K562 (cell line): ENCODE measurements at regions not wholly inside any gene's neighbourhood (a gene's known extent, or its start where the extent isn't known, plus 50 kb on each side); places are given as distances from the start of the nearest gene placed in this dataset.
A peak's percentile ranks its signal among the peaks of the same experiment; 100 is the strongest.

ENCODE experiments used
- CHD4 ChIP-seq: fragments of 200-600 bp; sonication (generic); IDR thresholded peaks from 3 replicates; pipeline ENCODE4 v1.6.1; 2012; ENCODE audit warnings: low read depth, mild to moderate bottlenecking, mixed read lengths, low read length, inconsistent platforms; ENCODE audit not compliant: insufficient read depth, insufficient replicate concordance, poor library complexity, severe bottlenecking
- CTCF ChIP-seq, 3 experiments: IDR thresholded peaks in 2 of 3; conservative IDR thresholded peaks in 1 of 3; 2 replicates each; pipeline ENCODE4 v1.5.1; 2011 to 2012; ENCODE audit warnings: low read length in 3 of 3, mild to moderate bottlenecking in 3 of 3, control low read depth in 2 of 3, improper control_type of control experiment in 1 of 3, inconsistent platforms in 1 of 3, low read depth in 1 of 3, mixed read lengths in 1 of 3, moderate library complexity in 1 of 3; ENCODE audit not compliant: insufficient read depth in 2 of 3
- IFI16 ChIP-seq: fragments of 250-450 bp; sonication (Bioruptor Pico); IDR thresholded peaks from 2 replicates; pipeline ENCODE4 v2.1.2; 2022; ENCODE audit warnings: mild to moderate bottlenecking, inconsistent platforms
- KLF1 ChIP-seq: fragments of 450-650 bp; IDR thresholded peaks from 2 replicates; pipeline ENCODE4 v1.6.1; 2016; ENCODE audit warnings: missing genetic modification characterization, missing compliant biosample characterization
- MNT ChIP-seq, 2 experiments: fragments of 450-650 bp; conservative IDR thresholded peaks; 2 replicates each; pipeline ENCODE4 v1.6.1; 2017; ENCODE audit warnings: mild to moderate bottlenecking in 2 of 2, moderate library complexity in 2 of 2
- NR2C2 ChIP-seq, 2 experiments: fragments of 200-800 bp in 1 of 2; sonication (Bioruptor generic) in 1 of 2; sonication (generic) in 1 of 2; formaldehyde crosslinking in 1 of 2; IDR thresholded peaks; 2 replicates each; pipeline versions ENCODE4 v1.6.1 to v1.8.0; 2016 to 2022; ENCODE audit warnings: mild to moderate bottlenecking in 1 of 2, missing compliant biosample characterization in 1 of 2, missing genetic modification characterization in 1 of 2, missing genetic modification reagents in 1 of 2
- NR4A1 ChIP-seq, 2 experiments: fragments of 250-450 bp in 1 of 2; fragments of 450-650 bp in 1 of 2; sonication (Bioruptor Pico) in 1 of 2; IDR thresholded peaks; 2 replicates each; pipeline versions ENCODE4 v1.4.0 to v1.6.1; 2016 to 2020; ENCODE audit warnings: mild to moderate bottlenecking in 2 of 2, missing compliant biosample characterization in 1 of 2, missing genetic modification characterization in 1 of 2, moderate library complexity in 1 of 2
- PHF8 ChIP-seq: fragments of 200-600 bp; sonication (generic); IDR thresholded peaks from 2 replicates; pipeline ENCODE4 v1.6.1; 2012; ENCODE audit warnings: mixed run types, mild to moderate bottlenecking, inconsistent platforms, low read length, moderate library complexity, borderline replicate concordance
- RAD51 ChIP-seq: fragments of 450-650 bp; IDR thresholded peaks from 2 replicates; pipeline ENCODE4 v1.7.1; 2016; ENCODE audit warnings: low read depth, mild to moderate bottlenecking, borderline replicate concordance
- RFX7 ChIP-seq: fragments of 250-450 bp; sonication (Bioruptor Pico); IDR thresholded peaks from 2 replicates; pipeline ENCODE4 v1.5.1; 2021; ENCODE audit warnings: mild to moderate bottlenecking
- SIX5 ChIP-seq, 2 experiments: IDR thresholded peaks; 2 replicates each; pipeline ENCODE4 v1.6.1; 2011; ENCODE audit warnings: low read length in 2 of 2, borderline replicate concordance in 1 of 2, low read depth in 1 of 2, mild to moderate bottlenecking in 1 of 2, moderate library complexity in 1 of 2; ENCODE audit not compliant: insufficient read depth in 1 of 2
- SNRNP70 ChIP-seq: fragments of 200-400 bp; formaldehyde crosslinking; optimal IDR thresholded peaks from 2 replicates; pipeline ENCODE3; 2017; ENCODE audit warnings: low read depth, low read length
- STAT6 ChIP-seq: sonication (generic); formaldehyde crosslinking; IDR thresholded peaks from 2 replicates; pipeline ENCODE4 v1.8.1; 2023; ENCODE audit warnings: mild to moderate bottlenecking, missing genetic modification reagents
- ZKSCAN8 ChIP-seq: fragments of 200-800 bp; sonication (Bioruptor generic); IDR thresholded peaks from 2 replicates; pipeline ENCODE4 v1.6.1; 2016; ENCODE audit warnings: missing genetic modification characterization, missing compliant biosample characterization
- ZNF197 ChIP-seq: fragments of 200-800 bp; sonication (Bioruptor generic); IDR thresholded peaks from 2 replicates; pipeline ENCODE4 v1.6.1; 2016; ENCODE audit warnings: low read depth, missing genetic modification characterization, missing compliant biosample characterization
- TF ChIP-seq, protein P1 (sequence below): sonication (generic); formaldehyde crosslinking; IDR thresholded peaks from 2 replicates; pipeline ENCODE4 v1.8.0; 2022; ENCODE audit warnings: mild to moderate bottlenecking, low read depth, missing genetic modification reagents
- TF ChIP-seq, protein P2 (sequence below): fragments of 250-450 bp; sonication (Bioruptor Pico); IDR thresholded peaks from 2 replicates; pipeline ENCODE4 v1.5.1; 2021; ENCODE audit warnings: mild to moderate bottlenecking

DNA sequence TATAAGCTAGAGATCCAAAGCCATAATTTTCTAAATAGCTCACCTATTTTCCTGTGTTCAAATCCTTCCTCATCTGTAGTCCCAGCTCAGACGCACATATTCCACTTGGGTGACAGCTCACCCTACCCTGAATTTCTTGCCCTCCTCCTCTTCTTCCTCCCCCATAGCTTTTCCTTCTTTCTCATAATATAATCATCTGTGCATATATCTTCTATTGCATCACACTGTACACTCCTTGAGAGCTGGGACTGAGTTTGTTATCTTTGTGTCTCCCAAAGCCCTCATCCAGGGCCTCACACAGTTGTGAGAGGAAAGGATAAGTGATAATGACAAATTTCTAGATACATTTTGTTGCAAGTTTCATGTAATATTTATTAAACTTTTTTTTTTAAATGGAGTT is 55.9 kb upstream of the RTN4 start (continued):
- TF ChIP-seq CTCF (IDR thresholded peaks at IDR 0.05 in 2 of 3, conservative IDR thresholded peaks at IDR 0.05 in 1 of 3; ENCODE audit: insufficient read depth in 2 of 3, low read depth in 1 of 3, low read length in 3 of 3) (no peak), SIX5 (IDR thresholded peaks at IDR 0.05; ENCODE audit: borderline replicate concordance in 1 of 2, insufficient read depth in 1 of 2, low read depth in 1 of 2, low read length in 2 of 2) (no peak), RFX7 (CRISPR knock-in tag) (no peak), NR2C2 (CRISPR knock-in tag; IDR thresholded peaks at IDR 0.05) (no peak), NR2C2 (tag; IDR thresholded peaks at IDR 0.05) (peak; percentile 32; the same call in 1 of the 2 replicates), PHF8 (no peak), ZKSCAN8 (CRISPR knock-in tag) (no peak), ZNF197 (no peak), RAD51 (no peak), NR4A1 (CRISPR knock-in tag; IDR thresholded peaks at IDR 0.05) (no peak), NR4A1 (tag; IDR thresholded peaks at IDR 0.05) (no peak), SNRNP70 (no peak), IFI16 (CRISPR knock-in tag) (no peak), KLF1 (tag) (no peak), CHD4 (no peak), MNT (conservative IDR thresholded peaks at IDR 0.05) (no peak), STAT6 (no peak)
- TF ChIP-seq, protein P1, sequence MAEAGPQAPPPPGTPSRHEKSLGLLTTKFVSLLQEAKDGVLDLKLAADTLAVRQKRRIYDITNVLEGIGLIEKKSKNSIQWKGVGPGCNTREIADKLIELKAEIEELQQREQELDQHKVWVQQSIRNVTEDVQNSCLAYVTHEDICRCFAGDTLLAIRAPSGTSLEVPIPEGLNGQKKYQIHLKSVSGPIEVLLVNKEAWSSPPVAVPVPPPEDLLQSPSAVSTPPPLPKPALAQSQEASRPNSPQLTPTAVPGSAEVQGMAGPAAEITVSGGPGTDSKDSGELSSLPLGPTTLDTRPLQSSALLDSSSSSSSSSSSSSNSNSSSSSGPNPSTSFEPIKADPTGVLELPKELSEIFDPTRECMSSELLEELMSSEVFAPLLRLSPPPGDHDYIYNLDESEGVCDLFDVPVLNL (CRISPR knock-in tag), result no peak
- TF ChIP-seq, protein P2, sequence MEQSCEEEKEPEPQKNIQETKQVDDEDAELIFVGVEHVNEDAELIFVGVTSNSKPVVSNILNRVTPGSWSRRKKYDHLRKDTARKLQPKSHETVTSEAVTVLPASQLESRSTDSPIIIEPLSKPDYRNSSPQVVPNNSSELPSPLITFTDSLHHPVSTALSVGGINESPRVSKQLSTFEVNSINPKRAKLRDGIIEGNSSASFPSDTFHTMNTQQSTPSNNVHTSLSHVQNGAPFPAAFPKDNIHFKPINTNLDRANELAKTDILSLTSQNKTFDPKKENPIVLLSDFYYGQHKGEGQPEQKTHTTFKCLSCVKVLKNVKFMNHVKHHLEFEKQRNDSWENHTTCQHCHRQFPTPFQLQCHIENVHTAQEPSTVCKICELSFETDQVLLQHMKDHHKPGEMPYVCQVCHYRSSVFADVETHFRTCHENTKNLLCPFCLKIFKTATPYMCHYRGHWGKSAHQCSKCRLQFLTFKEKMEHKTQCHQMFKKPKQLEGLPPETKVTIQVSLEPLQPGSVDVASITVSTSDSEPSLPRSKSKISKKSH (CRISPR knock-in tag), result no peak
